Activated CD4-positive, CD25-positive, alpha-beta regulatory T cell treated with anti-CD3 and anti-CD28 coated beads, Interleukin-2, amount 50 U/mL, for 24 hours (primary cell): ENCODE measurements at regions not wholly inside any gene's neighbourhood (a gene's known extent, or its start where the extent isn't known, plus 50 kb on each side); places are given as distances from the start of the nearest gene placed in this dataset.

Experiments used
- ATAC-seq, 2 donors: fragments of 150-1000 bp; cut with Tn5 transposase; one replicate each; pipeline ENCODE4 v1.10.0; 2021; ENCODE audit warnings: mild to moderate bottlenecking in 1 of 2, moderate library complexity in 1 of 2

DNA sequence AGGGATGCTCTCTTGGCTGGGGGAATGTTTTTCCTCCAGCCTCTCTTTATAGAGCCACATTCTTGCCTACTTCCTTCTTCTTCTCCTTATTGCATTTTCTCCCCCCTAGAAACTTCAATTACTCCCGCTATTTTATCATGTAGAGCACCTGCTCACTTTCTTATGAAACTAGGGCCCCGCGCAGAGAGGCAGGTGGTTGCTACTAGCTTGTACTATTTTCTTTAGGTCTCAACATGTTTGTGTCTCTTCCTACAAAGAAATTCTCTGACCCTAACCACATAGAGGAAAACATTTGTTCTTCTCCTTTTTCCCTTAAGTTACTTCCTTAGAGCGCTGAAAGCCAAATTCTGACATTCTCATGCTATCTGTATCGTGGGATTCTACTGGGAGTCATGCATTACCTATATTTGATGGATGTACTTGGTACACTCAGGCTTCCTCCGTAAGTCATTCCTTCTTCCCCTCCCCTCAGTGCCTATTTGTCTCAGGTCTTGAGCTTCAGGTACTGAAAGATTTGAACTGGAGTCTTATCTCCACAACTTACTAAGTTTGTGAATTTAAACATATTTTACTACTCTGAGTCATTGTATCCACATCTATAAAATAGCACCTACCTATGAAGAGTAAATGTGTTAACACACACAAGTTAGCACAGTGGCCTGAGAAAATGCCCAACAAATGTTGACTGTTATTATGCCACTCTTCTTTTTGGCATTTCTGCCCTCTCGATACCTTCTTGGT, 159.1 kb upstream of the LEF1 start:
- ATAC-seq = no peak

DNA sequence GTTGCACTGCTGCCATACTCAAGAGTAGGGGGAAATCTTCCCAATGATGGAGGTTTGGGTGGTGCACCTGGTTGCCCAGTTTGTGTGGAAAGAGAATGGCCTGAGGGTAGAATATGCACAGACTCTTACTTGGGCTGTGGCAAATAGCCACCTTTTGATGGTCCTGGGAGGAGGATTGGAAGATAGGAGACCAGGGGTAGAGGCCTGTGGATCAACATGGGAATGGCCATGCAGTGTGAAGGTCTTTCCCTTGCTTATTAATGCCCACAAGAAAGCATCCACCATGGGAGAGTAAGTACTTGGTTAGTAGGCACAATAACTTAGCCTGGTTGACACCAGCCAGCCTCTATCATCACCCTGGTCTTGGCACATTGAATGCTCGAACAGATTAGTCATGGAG, 156.8 kb upstream of the LEF1 start:
- ATAC-seq = no peak

DNA sequence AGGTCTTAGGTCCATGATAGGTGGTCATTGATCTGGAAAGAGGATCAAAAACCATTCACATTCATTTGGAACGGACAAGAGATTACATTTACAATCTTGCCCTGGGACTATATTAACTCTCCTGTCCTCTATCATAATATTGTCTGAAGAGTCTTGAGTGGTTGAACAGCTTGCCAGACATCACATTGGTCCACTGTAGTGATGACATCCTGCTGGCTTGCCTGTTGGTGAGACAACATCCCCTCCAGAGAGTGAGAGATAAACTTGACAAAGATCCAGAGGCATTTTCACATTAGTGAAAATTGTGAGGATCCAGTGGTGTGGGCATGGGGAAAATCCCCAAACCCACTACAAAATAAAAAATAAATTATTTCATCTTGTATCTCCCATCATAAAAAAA, 155.7 kb upstream of the LEF1 start:
- no peak for ATAC-seq

DNA sequence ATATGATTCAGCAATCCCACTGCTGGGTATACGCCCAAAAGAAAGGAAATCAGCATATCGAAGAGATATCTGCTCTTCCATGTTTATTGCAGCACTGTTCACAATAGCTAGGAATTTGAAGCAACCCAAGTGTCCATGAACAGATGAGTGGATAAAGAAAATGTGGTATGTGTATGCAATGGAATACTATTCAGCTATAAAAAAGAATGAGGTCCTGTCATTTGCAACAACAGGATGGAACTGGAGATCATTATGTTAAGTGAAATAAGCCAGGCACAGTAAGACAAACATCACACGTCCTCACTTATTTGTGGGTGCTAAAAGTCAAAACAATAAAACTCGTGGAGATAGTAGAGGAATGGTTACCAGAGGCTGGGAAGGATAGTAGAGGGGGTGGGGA, 153.8 kb upstream of the LEF1 start:
- no peak for ATAC-seq

DNA sequence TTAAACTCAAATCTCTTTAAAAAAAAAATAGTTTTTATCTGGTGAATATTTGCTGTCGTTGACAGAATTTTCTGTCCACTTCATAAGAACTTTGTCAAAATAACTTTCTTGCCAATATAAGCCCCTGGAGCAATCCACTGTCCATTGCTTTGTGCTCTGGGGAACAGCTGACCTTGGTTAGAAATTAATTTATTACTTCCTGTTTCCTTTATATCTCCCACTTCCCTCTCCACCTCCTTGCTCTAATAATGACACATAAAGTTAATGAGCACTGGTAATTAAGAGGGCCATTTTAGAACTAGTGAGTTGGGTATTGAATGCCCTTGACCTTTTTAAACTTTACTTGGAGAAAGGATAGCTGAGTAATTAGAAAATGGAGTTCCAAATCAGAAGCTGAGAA, 151.3 kb upstream of the LEF1 start:
- ATAC-seq = no peak

DNA sequence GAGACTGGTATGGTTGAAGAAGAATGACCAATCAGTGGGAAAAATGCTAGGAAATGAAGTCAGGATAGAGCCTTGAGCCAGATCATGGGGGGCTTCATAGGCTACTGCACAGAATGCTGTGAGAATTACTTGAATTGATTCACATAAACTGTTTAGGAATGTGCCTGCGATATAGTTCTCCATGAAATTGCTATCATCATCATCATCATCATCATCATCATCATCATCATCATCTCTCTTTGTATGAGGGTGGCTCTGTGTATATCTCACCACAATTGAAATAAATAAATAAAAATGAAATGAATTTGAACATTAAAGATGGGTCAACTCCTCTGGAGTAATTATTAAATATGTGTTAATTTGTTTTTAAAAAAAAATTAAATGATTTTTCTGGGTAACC, 148.6 kb upstream of the LEF1 start:
- no peak for ATAC-seq

DNA sequence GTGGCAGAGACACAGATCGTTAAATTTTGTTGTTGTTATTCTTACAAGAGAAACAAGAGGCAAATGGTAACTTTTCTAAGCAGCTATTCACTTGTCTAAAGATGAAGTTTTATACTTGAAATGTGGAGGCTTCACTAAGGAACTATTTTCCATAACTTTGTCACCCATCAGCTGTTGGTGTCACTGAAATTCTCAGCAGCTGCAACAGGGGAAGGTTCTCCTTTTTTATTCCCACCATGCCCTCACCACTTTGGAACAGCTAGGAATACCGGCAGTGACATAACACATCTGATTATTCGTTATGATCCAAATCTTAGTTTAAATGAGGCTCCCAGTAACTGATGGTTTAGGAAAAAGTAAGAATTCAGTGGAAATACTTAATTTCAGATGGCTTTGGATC, 147.0 kb upstream of the LEF1 start:
- no peak for ATAC-seq

DNA sequence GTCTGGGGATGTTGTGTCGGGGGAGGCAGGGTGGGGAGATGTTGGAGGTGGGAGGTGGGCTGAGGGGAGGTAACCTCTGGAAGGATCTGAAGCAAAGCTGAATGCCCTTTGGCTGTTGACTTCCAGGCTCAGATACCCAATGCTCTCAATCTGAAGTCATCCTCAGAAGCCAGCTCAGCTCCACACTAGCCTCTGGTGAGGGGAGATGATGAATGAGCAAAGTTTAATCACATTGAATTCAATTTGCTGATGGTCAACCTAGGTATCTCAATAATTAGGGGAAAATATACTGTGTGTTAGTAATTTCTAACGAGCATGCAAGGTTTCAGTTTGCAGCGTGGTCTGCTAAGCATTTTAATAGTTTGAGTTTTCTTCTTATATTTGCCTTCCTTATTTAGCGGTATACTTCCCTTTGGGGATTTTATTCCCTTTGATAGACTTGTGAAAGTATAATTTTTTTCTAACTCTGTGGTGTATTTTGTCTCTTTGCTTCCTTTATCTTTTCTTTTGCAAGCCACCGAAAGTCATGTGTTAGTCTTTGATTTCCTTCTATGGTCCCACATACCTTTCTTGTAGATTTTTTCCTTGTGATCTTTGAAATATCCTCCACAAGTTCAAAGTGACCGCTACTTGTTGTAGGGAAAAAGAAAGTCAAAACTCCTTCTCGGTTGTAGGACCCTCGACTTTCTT, 146.3 kb upstream of the LEF1 start:
- ATAC-seq = no peak

- no peak for ATAC-seq
Observed at GRCh38 chr4:108313546-108314339, 145.0 kb upstream of the LEF1 start.

- no peak for ATAC-seq
Observed at GRCh38 chr4:108311313-108311712, 142.6 kb upstream of the LEF1 start.

DNA sequence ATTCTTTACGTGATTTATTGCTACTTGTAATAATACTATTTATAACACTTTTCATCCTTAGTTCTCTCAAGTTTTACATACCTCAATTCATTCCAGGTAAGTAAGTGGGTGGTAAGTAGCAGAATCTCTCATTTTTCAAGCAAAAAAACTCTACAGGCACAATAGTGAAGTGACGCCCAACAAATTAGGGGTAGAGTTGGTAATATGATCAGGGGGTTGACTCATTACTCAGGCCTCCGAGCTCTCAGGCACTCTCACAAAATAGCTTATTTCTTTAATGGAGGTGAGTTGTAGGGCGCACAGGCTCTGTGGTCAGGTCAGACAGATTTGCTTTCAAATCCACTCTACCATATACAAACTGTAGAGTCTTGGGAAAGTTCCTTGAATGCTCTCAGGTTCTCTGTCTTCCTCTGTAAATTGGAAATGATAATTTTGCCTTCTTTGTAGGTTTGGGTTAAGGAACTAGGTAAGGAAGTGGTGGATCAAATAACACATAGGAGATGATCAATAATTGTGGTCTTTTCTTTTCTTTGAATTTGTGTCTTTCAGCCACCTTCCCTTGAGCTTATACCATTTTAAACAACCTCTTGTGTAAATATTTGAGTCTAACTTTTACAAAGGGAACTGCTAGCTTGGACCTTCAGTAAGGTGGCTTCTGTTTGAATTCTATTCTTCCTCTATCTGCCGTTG, 134.9 kb upstream of the LEF1 start:
- ATAC-seq = no peak

- ATAC-seq = no peak
Observed at GRCh38 chr4:108301545-108302251, 133.0 kb upstream of the LEF1 start.

DNA sequence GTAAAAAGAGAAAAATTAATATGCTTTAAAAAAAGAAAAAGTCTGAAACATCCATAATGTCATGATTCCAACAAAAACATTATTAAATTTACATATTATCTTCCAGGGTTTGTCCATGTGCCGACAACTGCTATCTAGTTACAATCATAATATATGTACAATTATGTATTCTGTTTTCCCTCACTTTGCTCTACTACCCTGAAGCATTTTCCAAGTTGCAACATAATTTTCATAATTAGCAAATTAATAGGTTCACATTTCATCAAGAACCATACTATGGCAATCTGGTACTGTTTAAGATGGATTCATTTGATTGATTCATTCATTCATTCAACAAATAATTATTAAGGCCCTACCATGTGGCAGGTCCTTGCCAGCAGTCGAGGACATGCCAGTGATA, 128.9 kb upstream of the LEF1 start:
- no peak for ATAC-seq

DNA sequence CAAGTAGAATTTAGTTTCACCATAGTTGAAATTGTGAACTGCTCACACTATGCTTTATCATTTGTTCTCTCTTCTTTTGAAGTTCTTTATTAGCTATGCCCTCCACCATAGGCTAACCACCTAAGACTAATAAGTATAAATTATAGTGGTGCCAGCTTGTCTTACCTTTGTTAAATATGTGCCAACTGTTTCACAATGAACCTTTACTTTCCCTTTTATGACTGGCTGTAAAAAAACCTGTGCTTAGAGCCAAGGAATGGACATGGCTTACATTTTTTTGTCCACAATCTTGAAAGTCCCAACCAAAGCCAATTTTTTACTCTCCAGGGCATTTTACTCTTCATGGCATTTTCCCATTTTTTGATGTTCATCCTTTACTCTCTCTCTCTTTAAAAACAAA, 123.5 kb upstream of the LEF1 start:
- no peak for ATAC-seq

DNA sequence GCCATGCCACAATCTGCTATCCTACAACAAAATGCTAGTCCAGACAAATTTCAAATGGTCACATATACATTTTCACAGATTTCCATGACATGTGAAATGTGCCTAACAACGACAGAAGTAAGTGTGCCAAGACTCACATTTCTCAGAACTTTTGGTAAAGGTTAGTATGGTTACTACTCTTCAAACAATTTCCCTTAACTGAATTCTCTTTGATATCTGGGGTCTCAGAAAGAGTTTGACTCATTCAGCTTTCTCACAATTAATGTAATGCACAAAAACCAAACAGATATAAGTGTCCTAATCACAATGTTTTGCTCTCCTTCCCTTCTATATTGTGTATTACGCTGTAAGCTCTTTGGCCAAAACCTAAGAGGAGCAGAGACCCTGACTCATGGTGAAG, 122.4 kb upstream of the LEF1 start:
- ATAC-seq = no peak

GRCh38 chr4:108287834-108288413, 119.2 kb upstream of the LEF1 start:
- no peak for ATAC-seq

DNA sequence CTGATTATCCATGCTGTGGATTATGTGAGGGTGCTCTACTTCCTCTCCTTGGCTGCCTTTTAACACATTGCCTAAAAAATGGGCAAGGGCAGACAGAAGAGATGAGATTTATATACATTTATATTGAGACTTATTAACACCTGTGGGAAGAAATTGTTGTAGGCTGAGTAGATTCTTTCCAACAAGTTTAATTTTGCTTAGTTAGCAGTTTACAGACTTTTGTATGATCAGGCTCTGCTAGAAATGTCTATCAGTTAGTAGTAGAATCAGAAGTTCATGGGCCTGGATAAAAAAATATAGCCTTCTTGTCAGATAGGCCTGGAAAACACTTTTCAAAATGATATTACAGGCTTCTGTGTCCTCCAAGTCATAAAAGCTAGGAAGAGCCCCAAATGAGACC, 111.3 kb upstream of the LEF1 start:
- ATAC-seq = no peak

DNA sequence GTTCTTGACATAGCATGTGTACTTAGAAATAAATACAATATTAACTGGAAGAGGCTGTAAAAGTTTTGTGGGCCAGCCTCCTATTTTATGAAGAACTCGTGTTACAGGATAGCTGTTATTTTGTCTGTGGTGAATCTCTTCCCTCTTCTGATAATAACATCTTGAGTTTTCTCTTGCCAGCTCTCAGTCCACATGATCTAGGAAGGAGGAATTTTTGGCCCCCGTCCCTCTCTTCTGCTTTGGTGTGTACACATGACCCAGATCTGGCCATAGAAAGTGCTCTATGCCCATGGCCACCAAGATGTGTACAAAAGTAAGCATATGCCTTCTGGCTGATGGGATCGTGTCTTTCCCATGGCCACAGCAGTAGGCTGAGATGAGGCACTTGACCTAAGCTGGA, 108.0 kb upstream of the LEF1 start:
- ATAC-seq = no peak

GRCh38 chr4:108272986-108273385, 104.3 kb upstream of the LEF1 start:
- no peak for ATAC-seq

- ATAC-seq = no peak
Observed at GRCh38 chr4:108272561-108272960, 103.8 kb upstream of the LEF1 start.

- no peak for ATAC-seq
Observed at GRCh38 chr4:108272046-108272445, 103.3 kb upstream of the LEF1 start.
